IMR-90 (cell line): ENCODE measurements at regions not wholly inside any gene's neighbourhood (a gene's known extent, or its start where the extent isn't known, plus 50 kb on each side); places are given as distances from the start of the nearest gene placed in this dataset.

Experiments used
- ATAC-seq: fragments of 200-7000 bp; cut with Tn5 transposase; 2 replicates; pipeline ENCODE4 v1.9.1; 2020; ENCODE audit warnings: low read depth, mild to moderate bottlenecking, moderate library complexity
- BruUV-seq: library from RNA; stranded (reverse); fragments of 400-500 nt; replicated peaks from 2 replicates; lab custom pipeline; 2021; lab: Mats Ljungman, UMichigan
- CTCF ChIA-PET: fragments of 300-600 bp; formaldehyde crosslinking; extraction: SDS; loops from one replicate; lab custom pipeline; 2021; ENCODE audit warnings: antibody characterized with exemption; lab: Yijun Ruan, JAX
- POLR2A ChIA-PET: fragments of 300-600 bp; sonication (Branson Sonifier 250); formaldehyde crosslinking; loops from one replicate; lab custom pipeline; 2022; ENCODE audit warnings: antibody characterized with exemption; ENCODE audit not compliant: unreplicated experiment; lab: Charles Lee
- DNase-seq: peaks from one replicate; pipeline ENCODE4 v3.0.0; 2013
- H2AFZ ChIP-seq: replicated peaks from 2 replicates; pipeline ENCODE3; 2013; ENCODE audit warnings: low read length, mild to moderate bottlenecking; ENCODE audit not compliant: poor library complexity
- H2AK5ac ChIP-seq: 2 replicates; pipeline ENCODE4 v1.6.1; 2013; ENCODE audit warnings: low read depth, low read length, inconsistent platforms
- H2AK9ac ChIP-seq: replicated peaks from 2 replicates; pipeline ENCODE3; 2013; ENCODE audit warnings: mild to moderate bottlenecking, low read depth, low read length, moderate library complexity; ENCODE audit not compliant: poor library complexity
- H2BK120ac ChIP-seq: 2 replicates; pipeline ENCODE4 v1.6.1; 2013; ENCODE audit warnings: low read depth, low read length, inconsistent platforms
- H2BK15ac ChIP-seq: 3 replicates; pipeline ENCODE4 v1.6.1; 2013; ENCODE audit warnings: low read depth, low read length, inconsistent platforms
- H2BK20ac ChIP-seq: 2 replicates; pipeline ENCODE4 v1.6.1; 2013; ENCODE audit warnings: low read depth, mild to moderate bottlenecking, inconsistent platforms, low read length, moderate library complexity
- H2BK5ac ChIP-seq: 2 replicates; pipeline ENCODE4 v1.6.1; 2013; ENCODE audit warnings: mild to moderate bottlenecking, low read depth, low read length, inconsistent platforms; ENCODE audit not compliant: poor library complexity, severe bottlenecking
- H3K14ac ChIP-seq: replicated peaks from 2 replicates; pipeline ENCODE4 v1.6.1; 2013; ENCODE audit warnings: low read depth, low read length, inconsistent platforms
- H3K18ac ChIP-seq: 2 replicates; pipeline ENCODE4 v1.6.1; 2013; ENCODE audit warnings: low read depth, low read length, control low read depth
- H3K23ac ChIP-seq: 2 replicates; pipeline ENCODE4 v1.6.1; 2013; ENCODE audit warnings: low read depth, low read length, inconsistent platforms
- H3K27ac ChIP-seq: 2 replicates; pipeline ENCODE4 v1.5.1; 2013; ENCODE audit warnings: mild to moderate bottlenecking, control low read depth, low read length; ENCODE audit not compliant: insufficient read depth
- H3K27me3 ChIP-seq: 2 replicates; pipeline ENCODE4 v1.6.1; 2013; ENCODE audit warnings: low read length; ENCODE audit not compliant: control insufficient read depth, insufficient read depth
- H3K36me3 ChIP-seq: 2 replicates; pipeline ENCODE4 v1.6.1; 2013; ENCODE audit warnings: low read length, mixed read lengths; ENCODE audit not compliant: control insufficient read depth, insufficient read depth
- H3K4ac ChIP-seq: 2 replicates; pipeline ENCODE4 v1.6.1; 2013; ENCODE audit warnings: low read depth, low read length, inconsistent platforms
- H3K4me1 ChIP-seq: 2 replicates; pipeline ENCODE4 v1.6.1; 2013; ENCODE audit warnings: low read length, mixed read lengths; ENCODE audit not compliant: control insufficient read depth, insufficient read depth
- H3K4me2 ChIP-seq: 2 replicates; pipeline ENCODE4 v1.6.1; 2013; ENCODE audit warnings: low read depth, mild to moderate bottlenecking, control low read depth, low read length, moderate library complexity
- H3K4me3 ChIP-seq: 2 replicates; pipeline ENCODE4 v1.5.1; 2013; ENCODE audit warnings: low read depth, mild to moderate bottlenecking, control low read depth, low read length, moderate library complexity; ENCODE audit not compliant: insufficient read depth
- H3K56ac ChIP-seq: 2 replicates; pipeline ENCODE4 v1.6.1; 2013; ENCODE audit warnings: low read length, inconsistent platforms; ENCODE audit not compliant: insufficient read depth; ENCODE audit errors: extremely low read depth
- H3K79me1 ChIP-seq, 2 experiments: 2 replicates each; pipeline ENCODE4 v1.6.1; 2013; ENCODE audit warnings: low read length in 2 of 2, inconsistent platforms in 1 of 2, low read depth in 1 of 2
- H3K9ac ChIP-seq: 2 replicates; pipeline ENCODE4 v1.6.1; 2013; ENCODE audit warnings: low read depth, low read length, control low read depth
- H3K9me1 ChIP-seq: 2 replicates; pipeline ENCODE4 v1.6.1; 2013; ENCODE audit warnings: low read length, inconsistent platforms; ENCODE audit not compliant: insufficient read depth
- H3K9me3 ChIP-seq: 2 replicates; pipeline ENCODE4 v1.6.1; 2013; ENCODE audit warnings: low read length; ENCODE audit not compliant: control insufficient read depth, insufficient read depth
- H4K20me1 ChIP-seq: 2 replicates; pipeline ENCODE4 v1.6.1; 2013; ENCODE audit warnings: low read length, inconsistent platforms; ENCODE audit not compliant: insufficient read depth
- H4K5ac ChIP-seq: 2 replicates; pipeline ENCODE4 v1.6.1; 2013; ENCODE audit warnings: mild to moderate bottlenecking, low read depth, low read length, control low read depth
- H4K8ac ChIP-seq, 2 experiments: 2 replicates each; pipeline ENCODE4 v1.6.1; 2013; ENCODE audit warnings: low read depth in 2 of 2, low read length in 2 of 2, control low read depth in 1 of 2, inconsistent platforms in 1 of 2
- H4K91ac ChIP-seq: 2 replicates; pipeline ENCODE4 v1.6.1; 2013; ENCODE audit warnings: low read depth, low read length, inconsistent platforms; ENCODE audit not compliant: insufficient read depth
- BHLHE40 ChIP-seq: fragments of 150-350 bp; IDR thresholded peaks from 2 replicates; pipeline ENCODE4 v1.6.1; 2016; ENCODE audit warnings: mild to moderate bottlenecking, low read depth, low read length
- CEBPB ChIP-seq: IDR thresholded peaks from 2 replicates; pipeline ENCODE4 v1.6.1; 2012; ENCODE audit warnings: low read depth, low read length, improper control_type of control experiment
- CHD1 ChIP-seq: IDR thresholded peaks from 2 replicates; pipeline ENCODE4 v1.6.1; 2012; ENCODE audit warnings: low read depth, low read length, improper control_type of control experiment
- FOS ChIP-seq: fragments of 150-350 bp; IDR thresholded peaks from 2 replicates; pipeline ENCODE4 v1.6.1; 2016; ENCODE audit warnings: low read depth, low read length
- MAFK ChIP-seq: IDR thresholded peaks from 2 replicates; pipeline ENCODE4 v1.6.1; 2012; ENCODE audit warnings: low read depth, low read length, improper control_type of control experiment
- MAZ ChIP-seq: IDR thresholded peaks from 2 replicates; pipeline ENCODE4 v1.6.1; 2012; ENCODE audit warnings: low read depth, mild to moderate bottlenecking, low read length, improper control_type of control experiment, moderate library complexity, borderline replicate concordance
- MXI1 ChIP-seq: IDR thresholded peaks from 2 replicates; pipeline ENCODE4 v1.6.1; 2012; ENCODE audit warnings: low read depth, mild to moderate bottlenecking, low read length, moderate library complexity, borderline replicate concordance
- NFE2L2 ChIP-seq: fragments of 150-350 bp; IDR thresholded peaks from 2 replicates; pipeline ENCODE4 v1.6.1; 2016; ENCODE audit warnings: low read depth, mild to moderate bottlenecking, low read length
- POLR2A ChIP-seq: IDR thresholded peaks from 2 replicates; pipeline ENCODE4 v1.6.1; 2012; ENCODE audit warnings: mild to moderate bottlenecking, low read depth, low read length
- RAD21 ChIP-seq: IDR thresholded peaks from 2 replicates; pipeline ENCODE4 v1.6.1; 2012; ENCODE audit warnings: low read length, improper control_type of control experiment
- RCOR1 ChIP-seq: IDR thresholded peaks from 2 replicates; pipeline ENCODE4 v1.6.1; 2012; ENCODE audit warnings: mild to moderate bottlenecking, low read length, improper control_type of control experiment; ENCODE audit not compliant: insufficient replicate concordance
- RFX5 ChIP-seq: IDR thresholded peaks from 2 replicates; pipeline ENCODE4 v1.8.0; 2012; ENCODE audit warnings: low read depth, mild to moderate bottlenecking, low read length, moderate library complexity
- SMC3 ChIP-seq: fragments of 150-350 bp; IDR thresholded peaks from 2 replicates; pipeline ENCODE4 v1.6.1; 2016; ENCODE audit warnings: low read depth, mild to moderate bottlenecking, antibody characterized with exemption, low read length, moderate library complexity
- WGBS, 2 experiments: methylation state at CpG; one replicate each; pipeline versions ENCODE4 v1.1.5 to v1.1.7; 2013; ENCODE audit warnings: missing lambda C conversion rate in 2 of 2; ENCODE audit not compliant: insufficient read length in 1 of 2; ENCODE audit errors: extremely low coverage in 2 of 2; 5-methylcytosine and 5-hydroxymethylcytosine counted together
- dilution Hi-C: fragments of 300-500 bp; cut with HindIII; formaldehyde crosslinking; loops from one replicate; pipeline ENCODE4 v1.14.3; 2018; ENCODE audit warnings: low sequenced_read_pairs; ENCODE audit not compliant: unreplicated experiment
- in situ Hi-C: fragments of 300-500 bp; cut with MboI; formaldehyde crosslinking; loops from 3 replicates; pipeline ENCODE4 v1.14.3; 2019; ENCODE audit warnings: low sequenced_read_pairs, inconsistent platforms, mixed read lengths
- intact Hi-C: fragments of 100-400 bp; cut with micrococcal nuclease; formaldehyde crosslinking; loops from 2 replicates; pipeline ENCODE4 v1.10.0; 2022
- TF ChIP-seq, protein P1 (sequence below): conservative IDR thresholded peaks from 2 replicates; pipeline ENCODE4 v1.5.1; 2012; ENCODE audit warnings: mild to moderate bottlenecking, low read depth, low read length, improper control_type of control experiment
- TF ChIP-seq, protein P2 (sequence below): fragments of 150-350 bp; IDR thresholded peaks from 2 replicates; pipeline ENCODE4 v1.6.1; 2017; ENCODE audit warnings: mild to moderate bottlenecking, antibody characterized with exemption, low read length, low read depth
- TF ChIP-seq, protein P3 (sequence below): fragments of 150-350 bp; IDR thresholded peaks from 2 replicates; pipeline ENCODE4 v1.6.1; 2016; ENCODE audit warnings: low read depth, mild to moderate bottlenecking, low read length, moderate library complexity, borderline replicate concordance

DNA sequence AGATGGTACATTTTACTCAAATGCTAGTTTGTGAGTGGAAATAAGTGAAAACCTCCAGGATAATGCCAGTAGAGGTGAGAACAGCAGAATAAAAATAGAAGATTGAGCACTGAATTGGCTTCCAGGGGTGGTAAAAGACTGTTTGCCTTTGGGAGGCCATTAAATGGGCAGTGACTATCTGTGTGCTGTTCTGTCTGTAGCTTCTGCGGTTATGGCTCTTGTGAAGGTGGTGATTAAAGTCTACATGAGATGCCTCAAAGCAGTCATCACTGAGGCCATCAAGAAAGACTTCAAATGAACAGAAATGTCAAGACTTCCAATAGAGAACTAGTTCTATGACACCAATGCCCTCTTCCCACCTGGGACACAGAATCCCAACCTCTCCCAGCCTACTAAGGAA is 108.8 kb downstream of the EFHB start:
- WGBS, 2 experiments: no CpG with 5 or more reads among the region's 1 CpG
- ATAC-seq (no peak), DNase-seq (no peak)
- Histone ChIP-seq H2BK20ac (no peak overlapping the region), H4K20me1 (no peaks in the 10 kb centered on the region), H2BK5ac (no peak overlapping the region), H2BK15ac (no peak overlapping the region), H3K4me2 (no peak overlapping the region), H3K56ac (no peak overlapping the region), H2BK120ac (no peak overlapping the region), H4K8ac (no peak overlapping the region), H3K27ac (no peak overlapping the region), H3K14ac (no peak overlapping the region), H3K18ac (no peak overlapping the region), H2AK9ac (no peak overlapping the region), H2AK5ac (no peak overlapping the region), H3K9me1 (no peaks in the 10 kb centered on the region), H3K9ac (no peak overlapping the region), H4K91ac (no peak overlapping the region), H3K36me3 (no peaks in the 10 kb centered on the region), H3K79me1 (no peaks in the 10 kb centered on the region), H3K4me1 (no peaks in the 10 kb centered on the region), H3K9me3 (peaks cover 8% of the 10 kb centered on the region), H3K27me3 (no peaks in the 10 kb centered on the region), H3K4ac (no peak overlapping the region), H3K23ac (no peak overlapping the region), H3K4me3 (no peak overlapping the region), H2AFZ (no peak overlapping the region), H4K5ac (no peak overlapping the region)
- TF ChIP-seq CHD1 (no peak), MXI1 (no peak), POLR2A (no peak), RFX5 (no peak), FOS (no peak), CEBPB (no peak), MAFK (no peak), SMC3 (no peak), RAD21 (no peak), NFE2L2 (no peak), MAZ (no peak), RCOR1 (no peak), BHLHE40 (no peak)
- TF ChIP-seq, protein P1, sequence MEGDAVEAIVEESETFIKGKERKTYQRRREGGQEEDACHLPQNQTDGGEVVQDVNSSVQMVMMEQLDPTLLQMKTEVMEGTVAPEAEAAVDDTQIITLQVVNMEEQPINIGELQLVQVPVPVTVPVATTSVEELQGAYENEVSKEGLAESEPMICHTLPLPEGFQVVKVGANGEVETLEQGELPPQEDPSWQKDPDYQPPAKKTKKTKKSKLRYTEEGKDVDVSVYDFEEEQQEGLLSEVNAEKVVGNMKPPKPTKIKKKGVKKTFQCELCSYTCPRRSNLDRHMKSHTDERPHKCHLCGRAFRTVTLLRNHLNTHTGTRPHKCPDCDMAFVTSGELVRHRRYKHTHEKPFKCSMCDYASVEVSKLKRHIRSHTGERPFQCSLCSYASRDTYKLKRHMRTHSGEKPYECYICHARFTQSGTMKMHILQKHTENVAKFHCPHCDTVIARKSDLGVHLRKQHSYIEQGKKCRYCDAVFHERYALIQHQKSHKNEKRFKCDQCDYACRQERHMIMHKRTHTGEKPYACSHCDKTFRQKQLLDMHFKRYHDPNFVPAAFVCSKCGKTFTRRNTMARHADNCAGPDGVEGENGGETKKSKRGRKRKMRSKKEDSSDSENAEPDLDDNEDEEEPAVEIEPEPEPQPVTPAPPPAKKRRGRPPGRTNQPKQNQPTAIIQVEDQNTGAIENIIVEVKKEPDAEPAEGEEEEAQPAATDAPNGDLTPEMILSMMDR: no peak
- TF ChIP-seq, protein P2, sequence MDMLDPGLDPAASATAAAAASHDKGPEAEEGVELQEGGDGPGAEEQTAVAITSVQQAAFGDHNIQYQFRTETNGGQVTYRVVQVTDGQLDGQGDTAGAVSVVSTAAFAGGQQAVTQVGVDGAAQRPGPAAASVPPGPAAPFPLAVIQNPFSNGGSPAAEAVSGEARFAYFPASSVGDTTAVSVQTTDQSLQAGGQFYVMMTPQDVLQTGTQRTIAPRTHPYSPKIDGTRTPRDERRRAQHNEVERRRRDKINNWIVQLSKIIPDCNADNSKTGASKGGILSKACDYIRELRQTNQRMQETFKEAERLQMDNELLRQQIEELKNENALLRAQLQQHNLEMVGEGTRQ: no peak
- TF ChIP-seq, protein P3, sequence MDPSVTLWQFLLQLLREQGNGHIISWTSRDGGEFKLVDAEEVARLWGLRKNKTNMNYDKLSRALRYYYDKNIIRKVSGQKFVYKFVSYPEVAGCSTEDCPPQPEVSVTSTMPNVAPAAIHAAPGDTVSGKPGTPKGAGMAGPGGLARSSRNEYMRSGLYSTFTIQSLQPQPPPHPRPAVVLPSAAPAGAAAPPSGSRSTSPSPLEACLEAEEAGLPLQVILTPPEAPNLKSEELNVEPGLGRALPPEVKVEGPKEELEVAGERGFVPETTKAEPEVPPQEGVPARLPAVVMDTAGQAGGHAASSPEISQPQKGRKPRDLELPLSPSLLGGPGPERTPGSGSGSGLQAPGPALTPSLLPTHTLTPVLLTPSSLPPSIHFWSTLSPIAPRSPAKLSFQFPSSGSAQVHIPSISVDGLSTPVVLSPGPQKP: no peak
- in situ Hi-C loops (no loop called here), intact Hi-C loops (no loop called here), dilution Hi-C loops (no loop called here)
- no TSS peak for BruUV-seq
- CTCF ChIA-PET: no interaction called here
- POLR2A ChIA-PET: no interaction called here
